ENCODE measurements at regions not wholly inside any gene's neighbourhood (a gene's known extent, or its start where the extent isn't known, plus 50 kb on each side); places are given as distances from the start of the nearest gene placed in this dataset.

DNA sequence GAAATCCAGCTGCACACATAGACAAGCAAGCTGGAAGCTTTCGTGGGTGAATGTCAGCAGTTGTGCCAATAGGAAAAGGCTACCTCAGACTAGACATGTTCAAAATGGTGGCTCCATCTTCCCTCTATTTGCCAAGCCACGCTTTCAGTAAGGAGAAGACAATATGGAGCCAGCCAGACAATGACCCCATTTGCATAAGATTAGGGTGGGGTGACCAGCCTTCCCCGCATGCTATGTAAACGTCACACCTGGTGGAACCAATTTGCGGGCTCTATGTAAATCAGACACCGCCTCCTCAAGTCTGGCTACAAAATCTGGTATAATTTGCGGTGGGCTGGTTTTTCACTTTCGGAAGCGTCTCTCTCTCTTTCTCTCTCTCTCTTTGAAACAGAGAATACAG, 297.4 kb upstream of the PCDH15 start:
- TF ChIP-seq, protein P1, sequence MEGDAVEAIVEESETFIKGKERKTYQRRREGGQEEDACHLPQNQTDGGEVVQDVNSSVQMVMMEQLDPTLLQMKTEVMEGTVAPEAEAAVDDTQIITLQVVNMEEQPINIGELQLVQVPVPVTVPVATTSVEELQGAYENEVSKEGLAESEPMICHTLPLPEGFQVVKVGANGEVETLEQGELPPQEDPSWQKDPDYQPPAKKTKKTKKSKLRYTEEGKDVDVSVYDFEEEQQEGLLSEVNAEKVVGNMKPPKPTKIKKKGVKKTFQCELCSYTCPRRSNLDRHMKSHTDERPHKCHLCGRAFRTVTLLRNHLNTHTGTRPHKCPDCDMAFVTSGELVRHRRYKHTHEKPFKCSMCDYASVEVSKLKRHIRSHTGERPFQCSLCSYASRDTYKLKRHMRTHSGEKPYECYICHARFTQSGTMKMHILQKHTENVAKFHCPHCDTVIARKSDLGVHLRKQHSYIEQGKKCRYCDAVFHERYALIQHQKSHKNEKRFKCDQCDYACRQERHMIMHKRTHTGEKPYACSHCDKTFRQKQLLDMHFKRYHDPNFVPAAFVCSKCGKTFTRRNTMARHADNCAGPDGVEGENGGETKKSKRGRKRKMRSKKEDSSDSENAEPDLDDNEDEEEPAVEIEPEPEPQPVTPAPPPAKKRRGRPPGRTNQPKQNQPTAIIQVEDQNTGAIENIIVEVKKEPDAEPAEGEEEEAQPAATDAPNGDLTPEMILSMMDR (IDR thresholded peaks at IDR 0.05): no peak
- no peak for TF ChIP-seq POLR2A (IDR thresholded peaks at IDR 0.05)

Measured in prostate gland (tissue), 2 donors.